ENCODE measurements at regions not wholly inside any gene's neighbourhood (a gene's known extent, or its start where the extent isn't known, plus 50 kb on each side); places are given as distances from the start of the nearest gene placed in this dataset.

- FAIRE-seq = no peak
- no peak for DNase-seq (ENCODE audit: insufficient read length, low spot score)
- TF ChIP-seq CTCF (IDR thresholded peaks at IDR 0.05; ENCODE audit: insufficient read depth, missing control alignments) = no peak
Measured at GRCh38 chr12:126557659-126558058, 1492.4 kb downstream of the AACS start.

- FAIRE-seq (no peak), DNase-seq (ENCODE audit: insufficient read length, low spot score) (no peak)
- TF ChIP-seq CTCF (IDR thresholded peaks at IDR 0.05; ENCODE audit: insufficient read depth, missing control alignments) = no peak
Measured at GRCh38 chr12:126558219-126558618, 1493.0 kb downstream of the AACS start.

GRCh38 chr12:126558810-126559209 is 1493.6 kb downstream of the AACS start:
- DNase-seq (ENCODE audit: insufficient read length, low spot score) (no peak), FAIRE-seq (no peak)
- TF ChIP-seq CTCF (IDR thresholded peaks at IDR 0.05; ENCODE audit: insufficient read depth, missing control alignments) = no peak

- no peak for TF ChIP-seq CTCF (IDR thresholded peaks at IDR 0.05; ENCODE audit: insufficient read depth, missing control alignments)
- FAIRE-seq (no peak), DNase-seq (ENCODE audit: insufficient read length, low spot score) (no peak)
Measured at GRCh38 chr12:126567016-126567415, 1501.8 kb downstream of the AACS start.

- DNase-seq (ENCODE audit: insufficient read length, low spot score) = no peak
- no peak for FAIRE-seq
- TF ChIP-seq CTCF (IDR thresholded peaks at IDR 0.05; ENCODE audit: insufficient read depth, missing control alignments) = no peak
Measured at GRCh38 chr12:126569706-126570105, 1504.5 kb downstream of the AACS start.

- no peak for FAIRE-seq
- no peak for DNase-seq (ENCODE audit: insufficient read length, low spot score)
- TF ChIP-seq CTCF (IDR thresholded peaks at IDR 0.05; ENCODE audit: insufficient read depth, missing control alignments) = no peak
Measured at GRCh38 chr12:126570566-126570965, 1505.3 kb downstream of the AACS start.

- FAIRE-seq (no peak), DNase-seq (ENCODE audit: insufficient read length, low spot score) (no peak)
- no peak for TF ChIP-seq CTCF (IDR thresholded peaks at IDR 0.05; ENCODE audit: insufficient read depth, missing control alignments)
Measured at GRCh38 chr12:126572170-126572569, 1506.9 kb downstream of the AACS start.
